ENCODE measurements at regions not wholly inside any gene's neighbourhood (a gene's known extent, or its start where the extent isn't known, plus 50 kb on each side); places are given as distances from the start of the nearest gene placed in this dataset.

- TF ChIP-seq FOXP2 (optimal IDR thresholded peaks at IDR 0.05; ENCODE audit: borderline replicate concordance, extremely low read depth, extremely low read length, insufficient read depth) = no peak
- no peak for TF ChIP-seq POLR2AphosphoS5 (IDR thresholded peaks at IDR 0.05; ENCODE audit: low read depth, low read length)
- no peak for TF ChIP-seq TAF1 (IDR thresholded peaks at IDR 0.05; ENCODE audit: borderline replicate concordance, insufficient read depth, low read length)
- no peak for TF ChIP-seq SIN3A (IDR thresholded peaks at IDR 0.05; ENCODE audit: borderline replicate concordance, insufficient read depth, low read length)
- TF ChIP-seq REST (IDR thresholded peaks at IDR 0.05; ENCODE audit: insufficient read depth in 1 of 2, low read depth in 2 of 2, low read length in 2 of 2) = no peak
Measured at GRCh38 chr4:152079079-152079478, 318.3 kb upstream of the GATB start.

DNA sequence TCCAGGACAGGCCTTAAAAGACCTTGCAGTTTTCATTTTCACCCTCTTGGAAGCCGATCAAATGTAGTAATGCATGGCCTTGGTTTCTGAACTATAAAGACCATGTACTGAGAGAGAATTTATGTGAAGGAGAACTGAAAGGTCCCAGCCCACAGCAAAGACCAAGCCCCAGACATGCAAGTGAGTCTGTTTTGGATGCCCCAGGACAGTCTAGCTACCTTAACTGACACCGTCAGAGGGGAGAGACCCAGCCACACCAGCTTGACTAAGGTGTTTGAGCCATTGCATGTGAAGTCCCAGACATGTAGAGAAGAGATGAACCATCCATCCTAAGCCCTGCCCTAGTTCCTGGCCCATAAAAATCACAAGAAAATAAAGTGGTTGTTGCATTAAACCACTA, 316.8 kb upstream of the GATB start:
- TF ChIP-seq REST (IDR thresholded peaks at IDR 0.05; ENCODE audit: insufficient read depth in 1 of 2, low read depth in 2 of 2, low read length in 2 of 2) = no peak
- no peak for TF ChIP-seq TAF1 (IDR thresholded peaks at IDR 0.05; ENCODE audit: borderline replicate concordance, insufficient read depth, low read length)
- TF ChIP-seq FOXP2 (optimal IDR thresholded peaks at IDR 0.05; ENCODE audit: borderline replicate concordance, extremely low read depth, extremely low read length, insufficient read depth) = no peak
- no peak for TF ChIP-seq POLR2AphosphoS5 (IDR thresholded peaks at IDR 0.05; ENCODE audit: low read depth, low read length)
- TF ChIP-seq SIN3A (IDR thresholded peaks at IDR 0.05; ENCODE audit: borderline replicate concordance, insufficient read depth, low read length) = no peak

- TF ChIP-seq TAF1 (IDR thresholded peaks at IDR 0.05; ENCODE audit: borderline replicate concordance, insufficient read depth, low read length) (no peak), SIN3A (IDR thresholded peaks at IDR 0.05; ENCODE audit: borderline replicate concordance, insufficient read depth, low read length) (no peak), POLR2AphosphoS5 (IDR thresholded peaks at IDR 0.05; ENCODE audit: low read depth, low read length) (no peak), REST (IDR thresholded peaks at IDR 0.05; ENCODE audit: insufficient read depth in 1 of 2, low read depth in 2 of 2, low read length in 2 of 2) (no peak), FOXP2 (optimal IDR thresholded peaks at IDR 0.05; ENCODE audit: borderline replicate concordance, extremely low read depth, extremely low read length, insufficient read depth) (no peak)
Measured at GRCh38 chr4:152075253-152075928, 314.6 kb upstream of the GATB start.

- TF ChIP-seq REST (IDR thresholded peaks at IDR 0.05; ENCODE audit: insufficient read depth in 1 of 2, low read depth in 2 of 2, low read length in 2 of 2) (no peak), FOXP2 (optimal IDR thresholded peaks at IDR 0.05; ENCODE audit: borderline replicate concordance, extremely low read depth, extremely low read length, insufficient read depth) (no peak), SIN3A (IDR thresholded peaks at IDR 0.05; ENCODE audit: borderline replicate concordance, insufficient read depth, low read length) (no peak), POLR2AphosphoS5 (IDR thresholded peaks at IDR 0.05; ENCODE audit: low read depth, low read length) (no peak)
Measured at GRCh38 chr4:152074573-152074972, 313.8 kb upstream of the GATB start.

GRCh38 chr4:152074088-152074437, 313.3 kb upstream of the GATB start:
- TF ChIP-seq REST (IDR thresholded peaks at IDR 0.05; ENCODE audit: insufficient read depth in 1 of 2, low read depth in 2 of 2, low read length in 2 of 2) = no peak
- no peak for TF ChIP-seq SIN3A (IDR thresholded peaks at IDR 0.05; ENCODE audit: borderline replicate concordance, insufficient read depth, low read length)
- TF ChIP-seq TAF1 (IDR thresholded peaks at IDR 0.05; ENCODE audit: borderline replicate concordance, insufficient read depth, low read length) = no peak
- TF ChIP-seq FOXP2 (optimal IDR thresholded peaks at IDR 0.05; ENCODE audit: borderline replicate concordance, extremely low read depth, extremely low read length, insufficient read depth) = no peak
- TF ChIP-seq POLR2AphosphoS5 (IDR thresholded peaks at IDR 0.05; ENCODE audit: low read depth, low read length) = no peak

Measured in PFSK-1 (cell line).